Right lobe of liver (tissue), 4 donors: ENCODE measurements at regions not wholly inside any gene's neighbourhood (a gene's known extent, or its start where the extent isn't known, plus 50 kb on each side); places are given as distances from the start of the nearest gene placed in this dataset.

Experiments used
- POLR2A ChIP-seq: fragments of 450-650 bp; IDR thresholded peaks from one replicate; pipeline ENCODE4 v1.6.1; 2017; ENCODE audit warnings: antibody characterized with exemption, mild to moderate bottlenecking
- TF ChIP-seq, protein P1 (sequence below), 4 donors: fragments of 200-600 bp in 3 of 4; fragments of 450-650 bp in 1 of 4; IDR thresholded peaks; one replicate each; pipeline versions ENCODE4 v1.5.1 to v1.8.0; 2016 to 2022; ENCODE audit warnings: antibody characterized with exemption in 4 of 4, mild to moderate bottlenecking in 2 of 4
- donor health status: DM: no; HTN: no; CAD: no.
- donor health status: DM: no; HTN: no; CAD: no.
- donor health status: DM: no; HTN: yes; CAD: no.

DNA sequence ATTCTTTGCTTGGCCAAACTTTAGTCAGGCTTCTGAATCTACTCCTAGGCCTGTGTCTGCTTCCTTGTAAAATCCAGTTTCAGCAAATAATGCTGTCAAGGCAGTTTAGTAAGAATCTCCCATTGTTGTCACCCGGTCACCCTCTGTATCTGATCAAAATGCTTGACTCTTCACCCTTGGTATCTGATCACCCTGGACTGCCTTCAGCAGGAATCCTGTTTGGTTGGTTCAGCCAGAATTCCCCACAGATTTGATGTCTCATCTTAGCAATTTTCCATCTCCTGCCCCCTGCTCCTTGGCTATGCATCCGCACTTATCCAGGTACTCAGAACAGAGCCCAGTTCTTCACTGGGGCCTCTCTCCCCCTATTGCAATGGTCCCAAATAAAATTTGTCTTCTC, 172.4 kb upstream of the UBL3 start:
- TF ChIP-seq, protein P1, sequence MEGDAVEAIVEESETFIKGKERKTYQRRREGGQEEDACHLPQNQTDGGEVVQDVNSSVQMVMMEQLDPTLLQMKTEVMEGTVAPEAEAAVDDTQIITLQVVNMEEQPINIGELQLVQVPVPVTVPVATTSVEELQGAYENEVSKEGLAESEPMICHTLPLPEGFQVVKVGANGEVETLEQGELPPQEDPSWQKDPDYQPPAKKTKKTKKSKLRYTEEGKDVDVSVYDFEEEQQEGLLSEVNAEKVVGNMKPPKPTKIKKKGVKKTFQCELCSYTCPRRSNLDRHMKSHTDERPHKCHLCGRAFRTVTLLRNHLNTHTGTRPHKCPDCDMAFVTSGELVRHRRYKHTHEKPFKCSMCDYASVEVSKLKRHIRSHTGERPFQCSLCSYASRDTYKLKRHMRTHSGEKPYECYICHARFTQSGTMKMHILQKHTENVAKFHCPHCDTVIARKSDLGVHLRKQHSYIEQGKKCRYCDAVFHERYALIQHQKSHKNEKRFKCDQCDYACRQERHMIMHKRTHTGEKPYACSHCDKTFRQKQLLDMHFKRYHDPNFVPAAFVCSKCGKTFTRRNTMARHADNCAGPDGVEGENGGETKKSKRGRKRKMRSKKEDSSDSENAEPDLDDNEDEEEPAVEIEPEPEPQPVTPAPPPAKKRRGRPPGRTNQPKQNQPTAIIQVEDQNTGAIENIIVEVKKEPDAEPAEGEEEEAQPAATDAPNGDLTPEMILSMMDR (IDR thresholded peaks at IDR 0.05), result no peak
- TF ChIP-seq POLR2A, result no peak
